ENCODE measurements at regions not wholly inside any gene's neighbourhood (a gene's known extent, or its start where the extent isn't known, plus 50 kb on each side); places are given as distances from the start of the nearest gene placed in this dataset.
"Not testable (repeated sequence)": the region's sequence is repeated elsewhere in the genome, so short reads cannot be mapped to it uniquely, and the experiment has no call there.

GRCh38 chr3:66860771-66861170, 137.3 kb upstream of the KBTBD8 start:
- DNase-seq: no peak

- DNase-seq: no peak
Measured at GRCh38 chr3:66863205-66864111, 134.6 kb upstream of the KBTBD8 start.

GRCh38 chr3:66884659-66885058, 113.4 kb upstream of the KBTBD8 start:
- DNase-seq: no peak

- DNase-seq: no peak
Measured at GRCh38 chr3:66885326-66886000, 112.6 kb upstream of the KBTBD8 start.

GRCh38 chr3:66889750-66890494, 108.2 kb upstream of the KBTBD8 start:
- DNase-seq: no peak

GRCh38 chr3:66898155-66898554, 100.0 kb upstream of the KBTBD8 start:
- no peak for DNase-seq

- no peak for DNase-seq
Measured at GRCh38 chr3:66904336-66904735, 93.8 kb upstream of the KBTBD8 start.

GRCh38 chr3:66904831-66905493, 93.1 kb upstream of the KBTBD8 start:
- DNase-seq: no peak

GRCh38 chr3:66907136-66907535, 91.0 kb upstream of the KBTBD8 start:
- DNase-seq: no peak

- no peak for DNase-seq
Measured at GRCh38 chr3:66910266-66911055, 87.6 kb upstream of the KBTBD8 start.

GRCh38 chr3:66912306-66912705, 85.8 kb upstream of the KBTBD8 start:
- no peak for DNase-seq

GRCh38 chr3:66922058-66922457, 76.0 kb upstream of the KBTBD8 start:
- DNase-seq: no peak

- DNase-seq: no peak
Measured at GRCh38 chr3:66923969-66924368, 74.1 kb upstream of the KBTBD8 start.

- DNase-seq: no peak
Measured at GRCh38 chr3:66928252-66928651, 69.9 kb upstream of the KBTBD8 start.

- DNase-seq: no peak
Measured at GRCh38 chr3:66931291-66931690, 66.8 kb upstream of the KBTBD8 start.

GRCh38 chr3:66931699-66932098, 66.4 kb upstream of the KBTBD8 start:
- no peak for DNase-seq

GRCh38 chr3:66933233-66933632, 64.9 kb upstream of the KBTBD8 start:
- no peak for DNase-seq

- no peak for DNase-seq
Measured at GRCh38 chr3:66934041-66934440, 64.1 kb upstream of the KBTBD8 start.

GRCh38 chr3:66934725-66935124, 63.4 kb upstream of the KBTBD8 start:
- no peak for DNase-seq

GRCh38 chr3:66937041-66937440, 61.1 kb upstream of the KBTBD8 start:
- not testable (repeated sequence) for DNase-seq

- peak in 1 of 2 donors; percentile 53 for DNase-seq
Measured at GRCh38 chr3:66938338-66938963, 59.7 kb upstream of the KBTBD8 start.

- DNase-seq: no peak
Measured at GRCh38 chr3:66948041-66948440, 50.1 kb upstream of the KBTBD8 start.

All from CD4-positive, alpha-beta T cell treated with Interleukin-1 beta for 1 hour (primary cell).